ENCODE measurements at regions not wholly inside any gene's neighbourhood (a gene's known extent, or its start where the extent isn't known, plus 50 kb on each side); places are given as distances from the start of the nearest gene placed in this dataset.

GRCh38 chr2:238785528-238785860 lies 62.4 kb upstream of the TWIST2 start:
- no peak for TF ChIP-seq CTCF (conservative IDR thresholded peaks at IDR 0.05)
- H3K27ac ChIP-seq, result no peak overlapping the region

GRCh38 chr2:238786379-238786778 lies 61.5 kb upstream of the TWIST2 start:
- TF ChIP-seq CTCF (conservative IDR thresholded peaks at IDR 0.05), result no peak
- H3K27ac ChIP-seq, result no peak overlapping the region

- TF ChIP-seq CTCF (conservative IDR thresholded peaks at IDR 0.05), result no peak
- no peak overlapping the region for H3K27ac ChIP-seq
Observed at GRCh38 chr2:238786792-238787490, 60.9 kb upstream of the TWIST2 start.

- no peak for TF ChIP-seq CTCF (conservative IDR thresholded peaks at IDR 0.05)
- no peak overlapping the region for H3K27ac ChIP-seq
Observed at GRCh38 chr2:238787501-238787900, 60.4 kb upstream of the TWIST2 start.

- no peak overlapping the region for H3K27ac ChIP-seq
- TF ChIP-seq CTCF (conservative IDR thresholded peaks at IDR 0.05), result no peak
Observed at GRCh38 chr2:238789317-238789806, 58.5 kb upstream of the TWIST2 start.

GRCh38 chr2:238790126-238790832 lies 57.6 kb upstream of the TWIST2 start:
- H3K27ac ChIP-seq, result no peak overlapping the region

More at GRCh38 chr2:238790126-238790832, 57.6 kb upstream of the TWIST2 start:
- TF ChIP-seq CTCF (conservative IDR thresholded peaks at IDR 0.05), result no peak
